DMS114 treated with DMSO at 0.1 percent for 48 hours (cell line): ENCODE measurements at regions not wholly inside any gene's neighbourhood (a gene's known extent, or its start where the extent isn't known, plus 50 kb on each side); places are given as distances from the start of the nearest gene placed in this dataset.

ENCODE experiments used
- DNase-seq: peaks from one replicate; lab custom pipeline; 2025; ENCODE audit not compliant: unreplicated experiment; lab: John Stamatoyannopoulos, UW

DNA sequence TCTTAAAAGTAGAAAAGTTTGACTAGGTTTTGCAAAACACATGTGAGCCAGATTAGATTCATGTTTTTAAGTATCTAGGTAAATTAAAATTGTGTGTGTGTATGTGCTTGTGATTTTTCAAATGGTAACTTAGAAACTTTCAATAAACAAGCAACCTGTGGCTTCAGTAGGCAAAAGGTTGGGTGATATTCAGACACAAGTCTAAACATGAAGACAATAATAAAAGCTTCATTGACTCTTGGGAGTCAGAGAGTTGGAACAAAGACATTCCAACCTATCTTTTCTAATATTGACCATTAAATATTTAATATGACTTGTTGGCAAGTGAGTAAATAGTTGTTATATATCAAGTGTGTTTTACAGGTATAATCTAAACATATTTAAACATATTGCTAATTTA, 1049.6 kb upstream of the ADGRL4 start:
- DNase-seq: no peak

- DNase-seq: no peak
Observed at GRCh38 chr1:80054129-80054528, 1047.6 kb upstream of the ADGRL4 start.

- no peak for DNase-seq
Observed at GRCh38 chr1:80053613-80054012, 1047.1 kb upstream of the ADGRL4 start.

GRCh38 chr1:80050523-80050922, 1044.0 kb upstream of the ADGRL4 start:
- no peak for DNase-seq

GRCh38 chr1:80050085-80050484, 1043.6 kb upstream of the ADGRL4 start:
- no peak for DNase-seq

DNA sequence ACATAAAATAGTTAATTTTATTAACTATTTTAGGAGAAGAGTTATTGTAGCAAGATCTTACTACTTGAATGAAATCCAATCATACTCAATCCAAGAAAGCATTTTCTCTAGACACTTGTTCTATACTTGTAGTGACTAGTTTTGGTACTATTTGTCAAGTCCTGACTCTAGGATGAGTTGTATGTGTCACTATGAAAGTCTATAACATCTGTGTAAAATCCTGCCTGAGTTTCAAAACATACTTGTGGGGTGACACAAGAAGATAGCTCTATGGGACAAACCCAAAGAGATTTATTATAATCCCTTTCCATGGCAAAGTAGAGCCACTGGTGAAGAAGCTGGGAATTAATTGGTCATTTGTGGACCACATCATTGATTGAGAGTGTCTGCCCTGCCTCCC, 1042.2 kb upstream of the ADGRL4 start:
- no peak for DNase-seq

GRCh38 chr1:80047791-80048190, 1041.3 kb upstream of the ADGRL4 start:
- DNase-seq: no peak

DNA sequence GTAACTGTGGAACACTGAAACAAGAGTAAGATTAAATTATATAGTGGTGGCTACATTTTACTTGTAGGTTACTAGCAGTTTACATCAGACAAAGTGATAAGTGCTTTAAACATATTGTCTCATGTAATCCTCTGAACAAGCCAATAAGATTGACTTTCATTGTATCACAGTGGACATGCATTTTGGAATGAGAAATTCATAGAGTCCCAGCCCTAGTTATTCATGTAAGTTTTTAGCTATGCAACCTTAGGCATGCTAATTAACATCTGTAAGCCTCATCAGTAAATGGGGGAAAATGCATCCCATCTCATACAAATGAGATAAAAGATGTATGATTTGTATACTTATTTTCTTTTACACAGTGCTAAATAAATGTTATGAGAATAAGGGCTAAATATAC, 1038.1 kb upstream of the ADGRL4 start:
- no peak for DNase-seq

- no peak for DNase-seq
Observed at GRCh38 chr1:80036690-80037432, 1030.3 kb upstream of the ADGRL4 start.

DNA sequence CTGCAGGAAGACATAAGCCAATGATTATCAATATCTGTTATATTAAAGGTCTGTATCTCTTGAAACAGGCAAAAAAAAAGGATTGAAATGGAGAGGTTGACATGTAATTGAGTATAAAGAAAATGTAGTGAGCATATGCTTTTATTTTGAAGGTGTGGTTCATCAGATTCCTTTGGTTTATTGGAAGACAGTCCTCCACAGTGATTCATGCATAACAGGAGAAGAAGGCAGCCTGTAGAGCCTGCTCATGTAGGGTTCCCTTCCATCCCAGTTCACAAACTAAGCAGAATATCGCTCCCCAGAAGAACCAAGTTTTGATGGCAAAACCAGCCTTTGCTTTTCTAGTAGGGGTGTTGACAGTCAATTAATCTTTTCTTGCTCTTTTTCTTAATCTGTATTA, 1016.8 kb upstream of the ADGRL4 start:
- no peak for DNase-seq

GRCh38 chr1:80021891-80022290, 1015.4 kb upstream of the ADGRL4 start:
- DNase-seq: no peak

DNA sequence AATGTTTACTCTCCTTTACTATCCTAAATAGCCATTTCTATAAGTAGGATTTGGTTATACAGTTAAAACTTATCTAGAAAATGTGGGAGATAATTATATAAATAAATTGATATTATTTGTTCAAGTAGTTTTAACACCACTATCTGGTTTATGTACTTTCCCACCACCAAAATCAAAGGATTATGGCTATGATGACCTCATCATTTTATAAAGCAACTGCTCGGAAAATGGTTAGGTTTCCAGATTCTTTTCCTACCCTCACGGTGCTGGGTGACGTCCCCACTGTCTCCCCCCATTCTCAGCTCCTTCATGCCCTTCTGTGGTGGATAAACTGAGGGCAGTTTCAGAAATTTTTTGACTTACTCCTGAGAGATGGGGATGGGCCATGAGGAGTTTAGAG, 1011.8 kb upstream of the ADGRL4 start:
- DNase-seq: no peak

GRCh38 chr1:80008934-80009333, 1002.4 kb upstream of the ADGRL4 start:
- no peak for DNase-seq

DNA sequence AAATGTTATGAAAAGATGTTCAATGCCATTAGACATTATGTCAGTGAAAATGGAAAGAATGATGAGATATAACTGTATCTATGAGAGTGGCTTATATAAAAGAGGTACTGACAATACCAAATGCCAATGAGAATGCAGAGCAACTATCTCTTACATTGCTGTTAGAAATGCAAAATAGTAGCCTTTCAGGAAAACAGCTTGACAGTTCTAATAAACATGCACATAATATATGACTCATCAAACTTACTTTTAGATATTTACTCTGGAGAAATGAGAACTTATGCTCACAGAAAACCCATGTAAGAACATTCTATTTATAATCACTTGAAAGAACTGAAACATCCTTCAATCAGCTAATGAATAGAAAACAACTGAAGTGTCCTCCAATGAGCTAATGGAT, 996.7 kb upstream of the ADGRL4 start:
- DNase-seq: no peak

DNA sequence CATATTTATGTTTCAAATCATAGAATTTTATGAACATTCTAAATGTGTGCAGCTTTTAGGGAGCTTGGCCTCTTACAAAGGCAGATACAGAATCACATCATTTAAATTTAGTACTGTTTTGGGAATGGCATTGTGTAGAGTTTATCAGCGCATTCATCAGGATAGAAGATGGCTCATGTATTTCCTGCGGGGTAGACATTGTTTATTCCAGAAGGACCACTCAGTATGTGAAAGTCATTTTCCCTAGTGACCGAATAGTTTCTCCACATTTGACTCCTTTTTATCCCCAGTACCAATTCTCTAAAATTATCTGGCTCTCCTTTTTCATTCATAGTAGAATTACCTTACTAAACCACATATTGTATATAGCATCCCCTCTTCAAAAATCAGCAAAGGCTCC, 981.9 kb upstream of the ADGRL4 start:
- no peak for DNase-seq

- no peak for DNase-seq
Observed at GRCh38 chr1:79982211-79982610, 975.7 kb upstream of the ADGRL4 start.

DNA sequence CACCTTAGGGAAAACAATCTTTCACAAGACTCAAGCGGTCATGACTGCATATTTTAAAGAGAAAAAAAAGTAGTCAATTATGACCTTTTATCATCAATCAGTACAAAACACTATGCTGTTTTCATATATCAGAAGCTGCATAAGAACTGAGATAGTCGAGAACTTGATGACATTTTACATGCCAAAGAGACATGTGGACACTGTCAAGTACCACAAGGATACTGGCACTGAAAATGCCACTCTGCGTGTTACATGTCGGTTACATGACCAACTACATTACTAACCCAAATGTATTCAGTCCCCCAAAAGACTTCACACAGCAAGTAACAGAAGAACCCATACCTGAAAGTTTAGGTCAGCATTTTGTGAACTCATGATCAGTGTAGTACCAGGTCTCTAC, 975.0 kb upstream of the ADGRL4 start:
- no peak for DNase-seq

DNA sequence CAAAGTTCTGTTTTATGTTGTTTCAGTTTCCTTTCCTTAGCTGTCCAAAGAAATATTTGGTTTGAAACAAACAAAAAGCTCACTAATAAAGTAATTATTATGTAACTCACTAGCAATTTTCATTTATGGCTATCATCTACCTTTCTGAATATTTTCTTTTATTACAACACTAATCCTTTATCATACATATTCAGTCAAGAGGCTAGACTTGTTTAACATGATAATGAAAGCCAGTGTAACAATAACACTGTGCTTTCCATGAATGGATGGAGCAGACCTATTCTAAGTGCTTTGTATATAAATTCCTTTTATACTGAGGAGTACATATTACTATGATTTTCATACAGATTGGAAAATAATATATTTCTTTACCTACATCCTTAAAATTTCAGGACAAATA, 972.8 kb upstream of the ADGRL4 start:
- no peak for DNase-seq

DNA sequence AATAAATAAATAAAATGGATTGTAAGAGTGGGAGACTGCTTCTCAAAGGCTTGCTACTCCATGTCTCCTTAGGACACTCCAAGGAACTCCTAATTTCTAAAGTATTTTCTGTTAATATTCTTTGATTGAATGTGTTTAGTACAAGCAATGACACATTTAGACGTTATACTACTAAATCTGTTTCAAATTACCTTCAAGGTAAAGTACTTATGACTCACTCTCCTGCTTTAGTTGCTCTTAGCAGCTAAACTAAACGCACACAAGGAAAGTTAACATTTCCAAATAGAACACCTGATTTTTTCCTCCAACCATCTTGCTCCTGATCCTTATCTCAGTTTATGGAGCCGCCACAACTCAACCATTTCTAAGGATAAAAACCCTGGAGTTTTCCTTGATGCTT, 969.8 kb upstream of the ADGRL4 start:
- no peak for DNase-seq

GRCh38 chr1:79974659-79975058, 968.1 kb upstream of the ADGRL4 start:
- DNase-seq: no peak

DNA sequence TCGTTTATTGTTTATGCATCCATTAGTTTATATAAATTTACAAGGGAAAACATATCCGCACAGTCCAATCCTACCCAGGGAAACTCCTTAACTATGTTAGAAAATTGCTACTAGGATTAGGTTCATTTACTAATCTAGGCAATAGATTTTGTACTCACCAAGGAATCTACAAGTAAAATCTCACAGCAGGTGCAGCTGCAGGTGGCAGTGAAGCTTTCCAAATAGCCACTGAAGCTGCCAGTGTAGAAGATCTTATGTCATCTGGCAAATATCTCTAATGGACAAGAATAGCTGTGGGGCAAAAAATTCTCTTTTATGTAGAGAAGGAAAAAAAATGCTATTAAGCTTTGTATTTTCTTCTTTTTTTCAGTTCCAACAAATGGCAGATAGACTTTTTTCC, 963.4 kb upstream of the ADGRL4 start:
- no peak for DNase-seq

- DNase-seq: no peak
Observed at GRCh38 chr1:79966438-79966837, 959.9 kb upstream of the ADGRL4 start.

DNA sequence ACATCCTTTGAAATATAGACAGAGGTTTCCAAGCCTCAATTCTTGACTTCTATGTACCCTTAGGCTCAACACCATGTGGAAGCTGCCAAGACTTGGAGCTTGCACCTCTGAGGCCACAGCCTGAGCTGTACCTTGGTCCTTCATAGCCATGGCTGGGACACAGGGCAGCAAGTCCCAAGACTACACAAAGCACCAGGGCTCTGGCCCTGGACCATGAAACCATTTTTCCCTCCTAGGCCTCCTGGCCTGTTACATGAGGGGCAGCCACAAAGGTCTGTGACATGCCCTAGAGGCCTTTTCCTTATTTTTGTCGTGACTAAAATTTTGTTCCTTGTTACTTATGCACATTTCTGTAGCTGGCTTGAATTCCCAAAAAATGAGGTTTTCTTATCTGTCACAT, 953.1 kb upstream of the ADGRL4 start:
- no peak for DNase-seq
